ENCODE measurements at regions not wholly inside any gene's neighbourhood (a gene's known extent, or its start where the extent isn't known, plus 50 kb on each side); places are given as distances from the start of the nearest gene placed in this dataset.

DNA sequence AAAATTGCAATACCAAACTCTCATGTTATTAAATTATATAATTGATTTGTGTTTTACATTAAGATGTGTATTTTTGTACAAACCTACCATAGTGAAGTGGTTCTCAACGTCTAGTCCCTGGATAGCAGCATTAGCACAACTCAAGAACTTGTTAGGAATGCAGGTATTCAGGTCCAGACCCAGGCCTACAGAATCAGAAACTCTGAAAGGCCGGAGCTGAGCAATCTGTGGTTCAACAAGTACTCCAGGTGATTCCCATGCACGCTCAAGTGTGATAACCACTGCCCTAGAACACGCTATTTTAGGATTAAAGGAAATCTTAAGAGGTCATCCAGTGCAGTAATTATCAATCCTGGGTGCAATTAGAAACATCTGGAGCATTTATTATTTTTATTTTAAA, 456.3 kb downstream of the IRS2 start:
- H3K27me3 ChIP-seq: no peaks in the 10 kb centered on the region
- intact Hi-C loops (cut with DNase I; ENCODE audit: low total_unique reads) (no loop called here), in situ Hi-C loops (cut with MboI; ENCODE audit: low sequenced_read_pairs in 4 of 4) (no loop called here)
- H3K4me1 ChIP-seq: no peaks in the 10 kb centered on the region
- no peak for DNase-seq
- H3K27ac ChIP-seq: no peak overlapping the region
- TF ChIP-seq, protein P1, sequence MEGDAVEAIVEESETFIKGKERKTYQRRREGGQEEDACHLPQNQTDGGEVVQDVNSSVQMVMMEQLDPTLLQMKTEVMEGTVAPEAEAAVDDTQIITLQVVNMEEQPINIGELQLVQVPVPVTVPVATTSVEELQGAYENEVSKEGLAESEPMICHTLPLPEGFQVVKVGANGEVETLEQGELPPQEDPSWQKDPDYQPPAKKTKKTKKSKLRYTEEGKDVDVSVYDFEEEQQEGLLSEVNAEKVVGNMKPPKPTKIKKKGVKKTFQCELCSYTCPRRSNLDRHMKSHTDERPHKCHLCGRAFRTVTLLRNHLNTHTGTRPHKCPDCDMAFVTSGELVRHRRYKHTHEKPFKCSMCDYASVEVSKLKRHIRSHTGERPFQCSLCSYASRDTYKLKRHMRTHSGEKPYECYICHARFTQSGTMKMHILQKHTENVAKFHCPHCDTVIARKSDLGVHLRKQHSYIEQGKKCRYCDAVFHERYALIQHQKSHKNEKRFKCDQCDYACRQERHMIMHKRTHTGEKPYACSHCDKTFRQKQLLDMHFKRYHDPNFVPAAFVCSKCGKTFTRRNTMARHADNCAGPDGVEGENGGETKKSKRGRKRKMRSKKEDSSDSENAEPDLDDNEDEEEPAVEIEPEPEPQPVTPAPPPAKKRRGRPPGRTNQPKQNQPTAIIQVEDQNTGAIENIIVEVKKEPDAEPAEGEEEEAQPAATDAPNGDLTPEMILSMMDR (IDR thresholded peaks at IDR 0.05 in 4 of 5, conservative IDR thresholded peaks at IDR 0.05 in 1 of 5): no peak
- no peak for TF ChIP-seq POLR2A (IDR thresholded peaks at IDR 0.05)
- no peaks in the 10 kb centered on the region for H3K9me3 ChIP-seq
- no peak overlapping the region for H3K4me3 ChIP-seq
- H3K36me3 ChIP-seq: no peaks in the 10 kb centered on the region
- no peak for ATAC-seq

DNA sequence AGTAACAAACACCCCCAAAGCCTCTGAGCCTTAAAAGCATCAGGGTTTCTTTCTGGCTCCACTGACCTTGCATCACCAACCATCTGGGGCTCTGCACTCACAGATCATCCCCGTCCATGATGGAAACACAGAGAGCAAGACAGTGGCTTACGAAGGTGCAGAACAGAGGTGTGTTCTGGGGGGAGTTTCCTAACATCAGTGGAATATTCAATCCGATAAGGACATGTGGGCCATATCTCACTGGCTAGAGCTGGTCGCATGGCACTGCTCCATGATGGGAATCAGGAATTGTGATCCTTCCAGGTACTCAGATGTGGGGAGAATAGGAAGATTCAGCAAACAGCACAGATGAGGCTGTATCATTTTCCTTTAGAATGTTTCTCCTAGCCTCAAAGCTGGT, 457.2 kb downstream of the IRS2 start:
- no peaks in the 10 kb centered on the region for H3K4me1 ChIP-seq
- ATAC-seq (no peak), DNase-seq (no peak)
- no peak overlapping the region for H3K27ac ChIP-seq
- TF ChIP-seq POLR2A (IDR thresholded peaks at IDR 0.05): no peak
- in situ Hi-C loops (cut with MboI; ENCODE audit: low sequenced_read_pairs in 4 of 4) (no loop called here), intact Hi-C loops (cut with DNase I; ENCODE audit: low total_unique reads) (no loop called here)
- no peak overlapping the region for H3K4me3 ChIP-seq
- H3K36me3 ChIP-seq: no peaks in the 10 kb centered on the region
- no peaks in the 10 kb centered on the region for H3K9me3 ChIP-seq
- H3K27me3 ChIP-seq: no peaks in the 10 kb centered on the region

DNA sequence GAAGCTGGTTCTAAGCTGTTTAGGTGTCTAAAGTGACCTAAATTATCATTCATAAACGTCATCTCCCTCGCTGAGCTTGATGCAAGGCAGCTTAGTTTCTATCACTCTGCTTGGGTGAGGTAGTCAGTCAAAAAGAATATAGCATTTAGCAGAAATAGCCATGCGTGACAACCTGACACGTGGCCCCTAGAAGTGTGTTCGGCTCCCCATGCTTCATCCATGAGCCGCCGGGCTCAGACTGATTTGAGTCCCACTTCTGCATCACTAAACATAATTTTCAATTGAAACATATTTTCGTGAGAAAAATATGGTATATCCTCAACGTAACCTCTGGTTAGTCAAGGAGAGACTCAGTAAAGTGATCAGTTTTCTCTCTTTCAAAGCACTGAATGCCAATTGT, 459.8 kb downstream of the IRS2 start:
- no peak for TF ChIP-seq POLR2A (IDR thresholded peaks at IDR 0.05)
- TF ChIP-seq, protein P1 (IDR thresholded peaks at IDR 0.05 in 4 of 5, conservative IDR thresholded peaks at IDR 0.05 in 1 of 5): no peak
- H3K4me3 ChIP-seq: no peak overlapping the region
- H3K27ac ChIP-seq: no peak overlapping the region
- ATAC-seq: no peak
- H3K36me3 ChIP-seq: no peaks in the 10 kb centered on the region
- no peaks in the 10 kb centered on the region for H3K27me3 ChIP-seq
- no peaks in the 10 kb centered on the region for H3K9me3 ChIP-seq
- intact Hi-C loops (cut with DNase I; ENCODE audit: low total_unique reads): no loop called here
- in situ Hi-C loops (cut with MboI; ENCODE audit: low sequenced_read_pairs in 4 of 4): no loop called here
- DNase-seq: no peak
- H3K4me1 ChIP-seq: no peaks in the 10 kb centered on the region

DNA sequence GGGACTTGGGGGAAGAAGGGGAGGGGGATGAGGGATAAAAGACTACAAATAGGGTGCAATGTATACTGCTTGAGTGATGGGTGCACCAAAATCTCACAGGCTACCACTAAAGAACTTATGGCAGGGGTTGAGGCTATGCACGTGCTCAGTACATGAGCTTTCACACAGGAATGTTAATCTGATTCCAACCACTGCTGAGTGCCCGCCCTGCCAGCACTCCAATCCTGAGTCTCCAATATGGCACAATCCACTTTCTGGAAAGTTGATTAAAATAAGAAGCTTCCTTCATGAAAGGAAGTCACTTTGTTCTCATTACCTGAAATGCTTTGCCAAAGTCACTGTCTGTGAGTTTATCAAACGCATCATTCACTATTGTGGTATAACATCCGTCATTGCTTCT, 463.0 kb downstream of the IRS2 start:
- H3K9me3 ChIP-seq: no peaks in the 10 kb centered on the region
- in situ Hi-C loops (cut with MboI; ENCODE audit: low sequenced_read_pairs in 4 of 4): no loop called here
- no peaks in the 10 kb centered on the region for H3K36me3 ChIP-seq
- no peak for DNase-seq
- H3K4me1 ChIP-seq: no peaks in the 10 kb centered on the region
- H3K27me3 ChIP-seq: no peaks in the 10 kb centered on the region
- no peak overlapping the region for H3K27ac ChIP-seq
- no peak overlapping the region for H3K4me3 ChIP-seq
- no peak for ATAC-seq
- TF ChIP-seq, protein P1 (IDR thresholded peaks at IDR 0.05 in 4 of 5, conservative IDR thresholded peaks at IDR 0.05 in 1 of 5): no peak
- no peak for TF ChIP-seq POLR2A (IDR thresholded peaks at IDR 0.05)
- intact Hi-C loops (cut with DNase I; ENCODE audit: low total_unique reads): no loop called here

DNA sequence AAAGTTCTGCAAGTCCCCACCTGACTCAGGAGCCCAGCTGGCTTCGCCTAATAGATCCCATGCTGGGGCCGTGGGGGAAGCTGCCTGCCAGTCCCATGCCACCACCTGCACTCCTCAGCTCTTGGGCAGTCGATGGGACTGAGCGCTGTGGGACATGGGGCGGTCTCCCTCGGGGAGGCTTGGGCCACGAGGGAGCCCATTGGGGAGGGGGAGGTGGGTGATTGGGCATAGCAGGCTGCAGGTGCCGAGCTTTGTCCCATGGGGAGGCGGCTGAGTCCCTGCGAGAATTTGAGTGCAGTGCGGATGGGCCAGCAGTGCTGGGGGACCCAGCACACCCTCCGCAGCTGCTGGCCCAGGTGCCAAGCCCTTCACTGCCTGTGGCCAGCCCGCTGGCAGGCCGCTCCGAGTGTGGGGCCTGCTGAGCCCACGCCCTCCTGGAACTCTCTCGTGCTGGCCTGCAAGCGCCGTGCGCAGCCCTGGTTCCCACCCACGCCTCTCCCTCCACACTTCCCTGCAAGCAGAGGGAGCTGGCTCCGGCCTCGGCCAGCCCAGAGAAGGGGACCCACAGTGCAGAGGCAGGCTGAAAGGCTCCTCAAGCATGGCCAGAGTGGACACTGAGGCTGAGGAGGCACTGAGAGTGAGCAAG, 467.3 kb downstream of the IRS2 start:
- DNase-seq (no peak), ATAC-seq (no peak)
- Histone ChIP-seq H3K4me3 (no peak overlapping the region), H3K27ac (no peak overlapping the region), H3K4me1 (no peaks in the 10 kb centered on the region), H3K36me3 (no peaks in the 10 kb centered on the region), H3K27me3 (no peaks in the 10 kb centered on the region), H3K9me3 (no peaks in the 10 kb centered on the region)
- in situ Hi-C loops (cut with MboI; ENCODE audit: low sequenced_read_pairs in 4 of 4) (no loop called here), intact Hi-C loops (cut with DNase I; ENCODE audit: low total_unique reads) (no loop called here)
- TF ChIP-seq, protein P1 (IDR thresholded peaks at IDR 0.05 in 4 of 5, conservative IDR thresholded peaks at IDR 0.05 in 1 of 5): no peak
- TF ChIP-seq POLR2A (IDR thresholded peaks at IDR 0.05): no peak

All from gastrocnemius medialis (tissue), 4 donors.